Upper lobe of left lung (tissue), 6 donors: ENCODE measurements at regions not wholly inside any gene's neighbourhood (a gene's known extent, or its start where the extent isn't known, plus 50 kb on each side); places are given as distances from the start of the nearest gene placed in this dataset.

ENCODE experiments used
- ATAC-seq, 2 donors: fragments of 200-7000 bp; cut with Tn5 transposase; one replicate each; pipeline ENCODE4 v1.9.1; 2022; ENCODE audit warnings: mild to moderate bottlenecking in 2 of 2, moderate library complexity in 2 of 2; ENCODE audit not compliant: low FRiP score in 2 of 2
- DNase-seq, 2 donors: peaks; one replicate each; pipeline ENCODE4 v3.0.0-alpha.2; 2019 to 2020
- H3K27ac ChIP-seq, 4 donors: fragments of 200-600 bp; sonication (generic); one replicate each; pipeline ENCODE4 v1.5.1; 2016 to 2019
- H3K27me3 ChIP-seq, 4 donors: fragments of 200-600 bp; sonication (generic); one replicate each; pipeline ENCODE4 v1.5.1; 2017 to 2019
- H3K36me3 ChIP-seq, 4 donors: fragments of 200-600 bp; sonication (generic); one replicate each; pipeline ENCODE4 v1.5.1; 2016 to 2019
- H3K4me1 ChIP-seq, 4 donors: fragments of 200-600 bp; sonication (generic); one replicate each; pipeline ENCODE4 v1.5.1; 2018 to 2019
- H3K4me3 ChIP-seq, 4 donors: fragments of 200-600 bp; sonication (generic); one replicate each; pipeline ENCODE4 v1.5.1; 2017 to 2019; ENCODE audit warnings: mild to moderate bottlenecking in 2 of 4, moderate library complexity in 1 of 4
- H3K9me3 ChIP-seq, 4 donors: fragments of 200-600 bp; sonication (generic); one replicate each; pipeline ENCODE4 v1.5.1; 2018 to 2019
- CTCF ChIP-seq, 6 experiments: fragments of 450-650 bp in 4 of 6; fragments of 200-600 bp in 2 of 6; sonication (generic) in 2 of 6; IDR thresholded peaks; one replicate each; pipeline ENCODE4 v1.5.1; 2016 to 2019; ENCODE audit warnings: antibody characterized with exemption in 6 of 6
- EP300 ChIP-seq, 4 donors: sonication (generic); formaldehyde crosslinking; IDR thresholded peaks; one replicate each; pipeline ENCODE4 v1.5.1; 2017; ENCODE audit warnings: antibody characterized with exemption in 4 of 4, control low read depth in 2 of 4
- POLR2A ChIP-seq, 4 donors: fragments of 450-650 bp; IDR thresholded peaks; one replicate each; pipeline ENCODE4 v1.5.1; 2016 to 2017; ENCODE audit warnings: antibody characterized with exemption in 4 of 4, mild to moderate bottlenecking in 2 of 4
- POLR2AphosphoS5 ChIP-seq, 2 donors: sonication (generic); formaldehyde crosslinking; IDR thresholded peaks; one replicate each; pipeline ENCODE4 v1.5.1; 2017; ENCODE audit warnings: antibody characterized with exemption in 2 of 2
- WGBS, 2 donors: methylation state at CpG; one replicate each; pipeline ENCODE4 v1.1.5; 2017 to 2018; 5-methylcytosine and 5-hydroxymethylcytosine counted together
- donor health status: DM: no; HTN: no; CAD: no; lungs with moderate emphysema.
- donor health status: DM: no; HTN: yes; CAD: no; lungs with severe emphysema.

GRCh38 chr15:70535955-70536338 is 227.4 kb downstream of the UACA start:
- Histone ChIP-seq H3K27ac (no peak overlapping the region), H3K27me3 (no peaks in the 10 kb centered on the region), H3K9me3 (no peaks in the 10 kb centered on the region), H3K4me1 (peaks cover 0 to 7% (median 6%) of the 10 kb centered on the region in 4 donors), H3K4me3 (no peak overlapping the region), H3K36me3 (no peaks in the 10 kb centered on the region)
- no peak for ATAC-seq
- DNase-seq = no peak
- 70 to 73% methylated on average over 4 of the region's 4 CpGs for WGBS, 2 donors
- TF ChIP-seq POLR2AphosphoS5 (IDR thresholded peaks at IDR 0.05) (no peak), POLR2A (IDR thresholded peaks at IDR 0.05) (no peak), CTCF (IDR thresholded peaks at IDR 0.05) (no peak), EP300 (IDR thresholded peaks at IDR 0.05) (no peak)

GRCh38 chr15:70535071-70535954 is 228.0 kb downstream of the UACA start:
- H3K4me1 ChIP-seq = peaks cover 0 to 7% (median 6%) of the 10 kb centered on the region in 4 donors
- no peaks in the 10 kb centered on the region for H3K27me3 ChIP-seq
- no peak for ATAC-seq
- no peak overlapping the region for H3K4me3 ChIP-seq
- H3K27ac ChIP-seq = no peak overlapping the region
- WGBS, 2 donors = 58 to 64% methylated on average over 11 of the region's 11 CpGs
- TF ChIP-seq POLR2AphosphoS5 (IDR thresholded peaks at IDR 0.05) (no peak), POLR2A (IDR thresholded peaks at IDR 0.05) (no peak), CTCF (IDR thresholded peaks at IDR 0.05) (no peak), EP300 (IDR thresholded peaks at IDR 0.05) (no peak)
- no peaks in the 10 kb centered on the region for H3K36me3 ChIP-seq
- DNase-seq = no peak
- H3K9me3 ChIP-seq = no peaks in the 10 kb centered on the region

- no peak for DNase-seq
- no peaks in the 10 kb centered on the region for H3K36me3 ChIP-seq
- H3K9me3 ChIP-seq = no peaks in the 10 kb centered on the region
- 52 to 59% methylated on average over 4 of the region's 4 CpGs for WGBS, 2 donors
- ATAC-seq = no peak
- H3K4me3 ChIP-seq = no peak overlapping the region
- no peaks in the 10 kb centered on the region for H3K27me3 ChIP-seq
- TF ChIP-seq CTCF (IDR thresholded peaks at IDR 0.05) (no peak), POLR2A (IDR thresholded peaks at IDR 0.05) (no peak), EP300 (IDR thresholded peaks at IDR 0.05) (no peak), POLR2AphosphoS5 (IDR thresholded peaks at IDR 0.05) (no peak)
- no peak overlapping the region for H3K27ac ChIP-seq
- peaks cover 0 to 7% (median 6%) of the 10 kb centered on the region in 4 donors for H3K4me1 ChIP-seq
Observed at GRCh38 chr15:70533931-70534742, 229.2 kb downstream of the UACA start.

GRCh38 chr15:70532531-70533186 is 230.7 kb downstream of the UACA start:
- Histone ChIP-seq H3K4me3 (no peak overlapping the region), H3K4me1 (peaks cover 0 to 19% (median 18%) of the 10 kb centered on the region in 4 donors)

More at GRCh38 chr15:70532531-70533186, 230.7 kb downstream of the UACA start:
- H3K27me3 ChIP-seq = no peaks in the 10 kb centered on the region
- TF ChIP-seq POLR2AphosphoS5 (IDR thresholded peaks at IDR 0.05) (no peak), EP300 (IDR thresholded peaks at IDR 0.05) (no peak), CTCF (IDR thresholded peaks at IDR 0.05) (no peak), POLR2A (IDR thresholded peaks at IDR 0.05) (no peak)
- DNase-seq (no peak), ATAC-seq (no peak)
- H3K9me3 ChIP-seq = no peaks in the 10 kb centered on the region
- H3K36me3 ChIP-seq = no peaks in the 10 kb centered on the region
- no peak overlapping the region for H3K27ac ChIP-seq
- WGBS, 2 donors = 92 to 98% methylated on average over 5 of the region's 5 CpGs
